GM13977 (cell line): ENCODE measurements at regions not wholly inside any gene's neighbourhood (a gene's known extent, or its start where the extent isn't known, plus 50 kb on each side); places are given as distances from the start of the nearest gene placed in this dataset.

Experiments
- DNase-seq: peaks from one replicate; pipeline ENCODE4 v3.0.0; 2012; ENCODE audit warnings: low spot score
- in situ Hi-C: fragments of 300-500 bp; cut with MboI; formaldehyde crosslinking; loops from one replicate; pipeline ENCODE4 v1.12.0; 2022; ENCODE audit warnings: low sequenced_read_pairs, low pct_unique_long_range_greater_than_20kb, mixed read lengths, inconsistent platforms; ENCODE audit not compliant: unreplicated experiment
- TF ChIP-seq, protein P1 (sequence below): IDR thresholded peaks from 2 replicates; pipeline ENCODE4 v1.5.1; 2012; ENCODE audit warnings: mild to moderate bottlenecking, control low read depth; ENCODE audit not compliant: insufficient read depth; ENCODE audit errors: extremely low read depth, missing control alignments

GRCh38 chr1:72911656-72912055, 629.3 kb upstream of the NEGR1 start:
- DNase-seq = no peak
- TF ChIP-seq, protein P1, sequence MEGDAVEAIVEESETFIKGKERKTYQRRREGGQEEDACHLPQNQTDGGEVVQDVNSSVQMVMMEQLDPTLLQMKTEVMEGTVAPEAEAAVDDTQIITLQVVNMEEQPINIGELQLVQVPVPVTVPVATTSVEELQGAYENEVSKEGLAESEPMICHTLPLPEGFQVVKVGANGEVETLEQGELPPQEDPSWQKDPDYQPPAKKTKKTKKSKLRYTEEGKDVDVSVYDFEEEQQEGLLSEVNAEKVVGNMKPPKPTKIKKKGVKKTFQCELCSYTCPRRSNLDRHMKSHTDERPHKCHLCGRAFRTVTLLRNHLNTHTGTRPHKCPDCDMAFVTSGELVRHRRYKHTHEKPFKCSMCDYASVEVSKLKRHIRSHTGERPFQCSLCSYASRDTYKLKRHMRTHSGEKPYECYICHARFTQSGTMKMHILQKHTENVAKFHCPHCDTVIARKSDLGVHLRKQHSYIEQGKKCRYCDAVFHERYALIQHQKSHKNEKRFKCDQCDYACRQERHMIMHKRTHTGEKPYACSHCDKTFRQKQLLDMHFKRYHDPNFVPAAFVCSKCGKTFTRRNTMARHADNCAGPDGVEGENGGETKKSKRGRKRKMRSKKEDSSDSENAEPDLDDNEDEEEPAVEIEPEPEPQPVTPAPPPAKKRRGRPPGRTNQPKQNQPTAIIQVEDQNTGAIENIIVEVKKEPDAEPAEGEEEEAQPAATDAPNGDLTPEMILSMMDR = no peak
- in situ Hi-C loops = no loop called here

DNA sequence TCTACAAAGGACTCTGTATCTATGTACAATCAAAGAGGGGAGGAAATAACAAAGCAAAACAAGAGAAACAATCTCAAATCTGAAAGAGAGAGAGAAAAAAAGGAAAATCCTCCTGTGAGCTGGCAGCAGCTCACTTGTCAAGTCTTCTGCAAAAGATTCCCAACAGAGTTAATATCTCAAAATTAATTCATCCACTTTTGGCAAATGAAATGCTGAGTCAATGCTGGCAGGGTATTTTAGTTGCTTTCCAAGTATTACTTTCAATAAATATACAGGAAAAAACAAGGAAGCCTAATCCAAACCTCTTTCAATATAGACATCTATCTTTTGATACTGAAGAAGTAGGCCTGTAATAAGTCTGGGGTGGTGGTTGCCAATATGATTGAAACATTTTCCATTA, 613.9 kb upstream of the NEGR1 start:
- in situ Hi-C loops = no loop called here
- DNase-seq = no peak
- TF ChIP-seq, protein P1 = no peak

- TF ChIP-seq, protein P1 = no peak
- in situ Hi-C loops = no loop called here
- DNase-seq = no peak
Measured at GRCh38 chr1:72892461-72892860, 610.1 kb upstream of the NEGR1 start.

DNA sequence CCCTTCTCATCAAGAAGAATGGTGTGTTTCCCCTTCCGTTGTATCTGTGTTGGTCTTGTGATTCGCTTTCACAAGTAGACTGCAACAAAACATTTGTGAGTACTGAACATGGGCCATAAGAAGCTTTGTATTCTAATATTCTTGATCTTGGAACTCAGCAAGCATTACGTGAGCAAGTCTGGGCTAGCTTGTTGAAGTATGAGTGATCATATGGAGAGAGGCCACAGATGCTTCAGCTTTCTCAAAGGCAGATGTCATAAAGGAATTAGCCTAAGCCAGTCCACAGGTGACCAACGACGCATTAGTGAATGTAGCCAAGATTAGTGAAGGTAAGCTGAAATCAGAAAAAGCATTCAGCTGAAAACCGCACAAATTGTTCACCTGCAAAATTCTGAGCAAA, 609.6 kb upstream of the NEGR1 start:
- in situ Hi-C loops = no loop called here
- no peak for DNase-seq
- TF ChIP-seq, protein P1 = no peak

- TF ChIP-seq, protein P1 = no peak
- in situ Hi-C loops = no loop called here
- no peak for DNase-seq
Measured at GRCh38 chr1:72885841-72886240, 603.5 kb upstream of the NEGR1 start.

DNA sequence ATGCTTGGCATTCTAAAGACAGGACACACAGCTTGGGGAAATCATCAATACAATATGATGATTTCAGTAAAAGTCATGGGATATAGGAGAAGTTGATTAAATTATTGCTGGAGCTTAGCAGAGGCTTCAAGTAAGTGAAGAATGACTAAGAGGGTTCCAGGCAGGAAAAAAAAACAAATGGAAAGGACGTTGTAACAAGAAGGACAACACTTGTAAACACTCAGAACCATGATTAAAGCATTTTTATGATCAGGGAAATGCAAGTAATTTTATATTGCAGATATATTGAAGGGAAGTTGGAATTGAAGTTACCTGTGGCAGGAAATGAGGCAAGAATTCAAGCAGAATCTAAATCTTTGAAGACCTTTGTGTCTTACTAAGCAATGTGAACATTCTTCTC, 602.7 kb upstream of the NEGR1 start:
- TF ChIP-seq, protein P1 = no peak
- in situ Hi-C loops = no loop called here
- DNase-seq = no peak

- in situ Hi-C loops = no loop called here
- DNase-seq = no peak
- TF ChIP-seq, protein P1 = no peak
Measured at GRCh38 chr1:72869873-72870272, 587.5 kb upstream of the NEGR1 start.
